Stimulated activated CD8-positive, alpha-beta memory T cell treated with anti-CD3 and anti-CD28 coated beads, Interleukin-4, amount 100 ng/mL, for 4 hours (primary cell): ENCODE measurements at regions not wholly inside any gene's neighbourhood (a gene's known extent, or its start where the extent isn't known, plus 50 kb on each side); places are given as distances from the start of the nearest gene placed in this dataset.

Source experiments
- DNase-seq, 2 donors: peaks; one replicate each; pipeline ENCODE4 v3.0.0-alpha.2; 2020; ENCODE audit warnings: low read depth in 2 of 2, low spot score in 1 of 2

DNA sequence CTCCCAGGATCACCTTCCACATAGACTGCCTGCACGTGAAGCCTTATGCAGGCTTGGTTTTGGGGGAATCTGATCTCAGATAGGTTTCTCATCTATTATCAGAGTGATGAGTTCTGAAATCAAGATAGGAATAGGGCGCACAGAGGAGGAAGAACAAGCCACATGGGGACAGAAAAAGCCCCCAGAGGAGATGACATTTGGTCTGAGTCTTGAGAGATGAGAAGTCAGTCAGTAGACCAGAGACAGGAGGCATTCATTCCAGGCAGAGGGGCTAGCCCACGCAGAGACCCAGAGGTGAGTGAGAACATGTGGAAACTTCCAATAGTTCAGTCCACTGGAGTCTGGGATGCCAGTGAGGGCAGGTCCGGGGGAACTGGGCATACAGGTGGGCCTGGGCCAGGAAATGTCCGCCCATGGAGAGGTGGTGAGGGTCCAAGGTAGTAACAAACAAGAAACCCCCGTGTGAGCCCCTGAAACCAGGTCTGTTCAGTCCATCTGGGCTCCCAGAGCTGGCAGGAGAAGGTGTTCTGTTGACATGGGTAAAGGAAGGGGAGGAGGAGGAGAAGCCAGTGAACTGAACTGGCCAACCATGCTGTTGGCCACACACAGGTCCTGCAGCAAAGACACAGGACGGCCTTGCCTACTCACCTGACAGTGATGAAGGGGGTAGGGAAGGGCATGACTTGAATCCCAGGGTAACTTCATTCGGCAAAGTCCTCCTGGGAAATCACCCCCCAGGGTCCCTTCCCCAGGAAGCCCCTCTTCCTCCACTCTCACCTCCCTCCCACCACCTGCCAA lies 69.3 kb upstream of the SMNDC1 start:
- DNase-seq, result no peak

DNA sequence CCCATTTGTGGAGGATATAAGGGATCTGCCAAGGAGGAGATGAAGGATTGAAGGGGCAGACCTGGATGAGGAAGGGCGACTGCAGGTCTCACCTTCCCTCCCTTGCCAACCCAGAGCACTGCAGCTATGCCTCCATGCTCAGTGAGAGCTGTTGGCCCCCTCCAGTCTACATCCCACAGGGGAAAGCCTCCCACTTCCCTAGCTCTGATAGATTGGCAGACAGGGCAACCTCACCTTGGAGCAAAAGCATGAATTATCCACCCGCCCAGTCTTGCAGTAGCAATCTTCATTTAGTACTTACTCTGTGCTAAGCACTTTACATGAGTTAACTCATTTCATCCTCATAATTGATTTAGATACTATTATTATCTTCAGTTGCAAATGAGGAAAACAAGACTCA lies 70.4 kb upstream of the SMNDC1 start:
- DNase-seq, result no peak

DNA sequence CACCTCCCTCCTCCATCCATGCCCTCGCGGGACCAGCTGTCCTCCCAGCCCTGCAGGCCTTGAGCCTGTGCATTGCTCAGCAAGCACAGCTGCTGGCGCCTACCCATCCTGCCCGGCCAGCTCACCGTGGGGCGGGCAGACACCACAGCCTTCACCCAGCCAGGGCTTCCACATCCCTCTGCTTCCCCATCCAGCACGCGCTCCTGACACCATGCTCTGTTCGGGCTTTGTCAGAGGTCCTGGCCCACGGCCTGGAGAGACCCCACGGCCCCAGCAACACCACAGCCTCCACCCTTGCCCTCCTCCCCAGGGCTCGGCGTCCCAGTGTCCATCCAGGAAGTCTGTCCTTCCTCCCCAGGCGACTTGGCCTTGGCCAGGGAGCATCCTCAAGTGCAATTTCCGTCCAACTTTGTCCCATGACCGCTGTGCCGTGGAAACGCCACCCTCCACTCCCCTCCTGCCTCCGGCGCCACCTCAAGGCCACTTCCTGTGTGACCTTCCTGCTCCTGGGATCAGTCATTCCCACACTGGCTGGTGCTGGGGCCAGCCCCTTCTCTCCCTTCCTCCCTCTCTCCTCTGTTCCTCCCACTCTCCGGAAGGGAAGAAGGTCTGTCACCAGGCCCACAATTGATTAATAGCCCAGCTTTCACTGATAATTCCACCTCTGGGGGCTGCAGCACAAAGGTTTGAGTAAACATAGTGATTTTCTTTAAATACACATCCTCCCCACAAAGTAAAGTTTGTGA lies 71.5 kb upstream of the SMNDC1 start:
- no peak for DNase-seq

DNA sequence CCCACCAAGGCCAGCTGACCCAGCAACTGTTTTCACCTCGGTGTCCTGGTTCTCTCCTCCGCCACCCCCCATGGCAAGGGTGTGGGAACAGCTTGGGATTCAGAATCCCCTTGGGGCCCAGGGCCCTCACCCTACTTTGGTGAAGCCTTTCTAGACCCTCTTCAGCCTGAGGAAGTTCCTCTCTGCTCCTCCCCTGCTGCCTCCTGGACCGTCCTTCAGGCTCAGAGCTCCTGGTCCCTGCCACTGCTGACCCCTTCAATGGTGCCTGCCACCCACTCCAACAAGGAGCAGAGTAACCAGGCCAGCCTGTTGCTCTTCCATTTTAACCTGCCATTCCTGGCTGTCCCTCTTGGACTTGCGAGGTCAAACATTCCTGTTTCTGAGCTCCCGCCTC lies 72.0 kb upstream of the SMNDC1 start:
- no peak for DNase-seq

DNA sequence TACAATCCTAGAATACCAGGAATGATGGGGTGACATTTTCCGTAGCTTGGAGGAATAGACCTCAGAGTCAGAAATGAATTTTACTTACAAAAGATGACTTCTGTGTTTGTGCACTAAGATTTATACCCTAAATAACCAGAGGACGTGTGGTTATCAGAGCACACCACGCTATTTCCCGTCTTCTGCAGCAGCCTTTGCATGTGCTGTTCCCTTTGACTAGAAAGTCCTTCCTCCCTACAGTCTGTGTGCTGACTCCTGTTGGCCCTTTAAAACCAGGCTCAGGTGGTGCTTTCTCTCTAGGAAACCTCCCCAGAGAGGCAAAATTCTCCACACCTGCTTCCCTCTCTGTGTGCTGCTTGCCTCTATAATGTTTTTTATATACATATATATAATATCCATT lies 73.3 kb upstream of the SMNDC1 start:
- no peak for DNase-seq

DNA sequence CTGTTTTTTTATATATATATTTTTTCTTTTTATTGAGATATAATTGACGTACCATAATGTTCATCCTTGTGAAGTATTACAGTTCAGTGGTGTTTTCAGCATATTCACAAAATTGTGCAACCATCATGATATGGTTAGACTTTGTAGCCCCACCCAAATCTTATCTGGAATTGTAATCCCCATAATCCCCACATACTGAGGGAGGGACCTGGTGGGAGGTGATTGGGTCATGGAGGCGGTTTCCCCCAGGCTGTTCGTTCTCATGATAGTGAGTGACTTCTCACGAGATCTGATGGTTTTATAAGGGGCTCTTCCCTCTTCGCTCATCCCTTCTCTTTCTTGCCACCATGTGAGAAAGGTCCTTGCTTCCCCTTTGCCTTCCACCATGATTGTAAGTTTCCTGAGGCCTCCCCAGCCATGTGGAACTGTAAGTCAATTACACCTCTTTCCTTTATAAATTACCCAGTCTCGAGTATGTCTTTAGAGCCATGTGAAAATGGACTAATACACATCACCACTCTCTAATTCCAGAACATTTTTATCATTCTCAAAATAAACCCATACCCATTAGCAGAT lies 73.9 kb upstream of the SMNDC1 start:
- DNase-seq, result no peak

DNA sequence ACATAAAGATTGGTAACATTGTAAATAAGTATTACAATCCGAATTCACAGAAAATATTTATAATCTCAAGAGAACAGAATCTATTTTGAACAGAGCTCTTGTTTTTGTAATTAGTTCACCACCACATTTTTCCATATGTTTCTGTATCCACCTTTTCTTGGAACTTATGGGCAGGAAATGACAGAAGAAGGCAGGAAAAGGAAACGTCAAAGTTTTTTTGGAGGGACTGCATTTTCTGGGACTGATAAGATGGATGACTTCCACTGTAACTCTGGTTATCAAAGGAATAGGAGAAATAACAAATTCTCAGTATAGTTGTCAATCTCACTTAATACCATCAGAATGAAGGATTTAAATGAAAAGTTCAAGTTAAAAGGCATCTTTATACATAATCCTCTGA lies 75.1 kb upstream of the SMNDC1 start:
- DNase-seq, result no peak

DNA sequence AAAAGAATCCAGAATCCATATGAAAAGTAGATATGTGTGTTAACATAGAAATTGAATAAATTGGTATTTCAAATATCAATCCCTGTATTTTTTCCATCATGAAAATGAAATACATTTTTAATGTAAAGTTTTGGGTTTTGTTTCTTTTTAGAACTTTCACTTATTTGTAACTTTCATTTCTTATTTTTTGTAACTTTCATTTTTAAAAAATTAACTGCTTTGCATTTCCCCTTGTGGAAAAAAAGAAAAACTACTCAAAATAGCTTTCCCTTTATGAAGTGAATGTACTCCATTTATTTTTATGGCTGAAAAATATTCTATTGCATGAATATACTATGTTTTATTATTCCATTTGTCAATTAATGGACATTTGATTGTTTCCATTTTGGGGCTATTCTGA lies 75.6 kb upstream of the SMNDC1 start:
- no peak for DNase-seq

DNA sequence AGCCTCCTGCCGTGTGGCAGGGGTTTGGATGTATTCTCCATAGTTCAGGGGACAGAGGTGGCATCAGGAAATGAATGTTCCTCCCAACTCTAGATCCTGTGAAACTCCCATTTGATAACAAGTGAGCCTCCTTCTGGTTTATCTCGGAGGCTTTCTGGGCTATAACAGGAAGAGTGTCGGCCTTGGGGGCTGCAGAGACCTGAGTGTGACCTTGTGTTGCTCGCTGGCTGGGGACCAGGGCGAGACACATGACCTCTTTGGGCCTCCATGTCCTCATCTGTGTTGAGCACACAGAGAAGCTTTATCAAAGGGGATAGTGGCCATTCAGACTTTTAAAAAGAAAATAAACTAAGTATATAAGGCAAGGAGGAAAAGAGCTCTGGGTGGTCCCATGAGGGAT lies 78.0 kb upstream of the SMNDC1 start:
- DNase-seq, result no peak

DNA sequence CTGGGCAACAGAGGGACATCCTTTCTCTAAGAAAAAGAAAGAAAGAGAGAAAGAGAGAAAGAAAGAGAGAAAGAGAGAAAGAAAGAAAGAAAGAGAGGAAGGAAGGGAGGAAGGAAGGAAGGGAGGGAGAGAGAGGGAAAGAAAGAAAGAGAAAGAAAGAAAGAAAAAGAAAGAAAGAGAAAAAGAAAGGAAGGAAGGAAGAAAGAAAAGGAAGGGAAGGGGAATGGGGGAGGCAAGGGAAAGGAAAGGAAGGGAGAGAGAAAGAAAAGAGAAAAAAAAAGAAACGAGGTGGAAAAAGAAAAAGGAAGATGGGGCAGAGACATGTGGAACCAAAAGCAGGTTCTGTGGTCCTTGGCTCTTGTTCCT lies 82.9 kb upstream of the SMNDC1 start:
- no peak for DNase-seq

DNA sequence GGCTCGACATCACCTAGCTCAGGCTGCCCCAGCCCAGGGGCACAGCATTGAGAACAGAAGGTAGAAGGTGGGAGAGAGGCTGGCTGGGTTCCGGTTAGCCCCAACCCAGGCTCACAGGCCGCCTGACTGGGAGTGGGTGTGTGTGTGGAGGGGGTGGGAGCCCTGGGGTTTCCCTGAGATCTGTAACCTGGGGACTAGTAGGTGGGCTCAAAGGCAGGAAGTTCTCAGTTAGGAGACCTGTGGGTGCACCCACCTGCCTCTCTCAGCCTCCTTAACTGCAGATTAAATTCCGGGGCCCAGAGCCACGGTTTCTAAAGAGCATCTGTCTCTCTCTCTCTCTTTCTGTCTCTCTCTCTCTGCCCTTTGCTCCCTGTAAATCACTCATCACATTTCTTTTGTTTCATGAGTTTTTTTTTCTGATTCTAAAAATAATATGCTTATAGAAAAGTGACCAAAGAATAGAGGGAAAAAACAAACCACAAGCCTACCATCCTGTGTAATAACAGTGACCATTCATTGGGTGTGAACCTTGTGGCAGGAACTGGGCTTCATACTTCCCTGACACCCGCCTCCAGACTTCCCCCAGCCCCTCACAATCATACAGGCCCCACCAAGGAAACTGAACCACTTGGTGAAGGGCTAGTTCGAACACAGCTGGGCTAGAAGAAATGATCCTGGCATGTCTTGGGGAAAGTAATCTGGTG lies 83.4 kb upstream of the SMNDC1 start:
- DNase-seq, result peak; percentile 59 to 75

DNA sequence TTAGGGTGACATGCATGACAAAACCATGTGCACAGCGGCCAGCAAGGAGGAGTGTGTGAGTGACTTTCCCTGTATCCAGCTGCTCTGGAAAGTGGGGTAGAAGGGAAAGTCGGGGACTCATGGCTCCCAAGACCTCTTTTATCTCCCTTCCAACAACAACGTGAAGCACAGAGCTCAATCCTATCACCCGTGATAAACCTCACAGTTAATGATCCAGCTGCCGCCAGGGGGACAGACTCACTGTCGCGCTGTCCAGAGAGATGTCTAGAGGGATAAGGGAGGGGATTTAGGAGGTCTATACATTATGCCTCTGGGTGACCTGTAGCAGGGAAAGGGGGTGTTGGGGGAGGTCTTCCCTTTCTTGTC lies 84.0 kb upstream of the SMNDC1 start:
- no peak for DNase-seq

DNA sequence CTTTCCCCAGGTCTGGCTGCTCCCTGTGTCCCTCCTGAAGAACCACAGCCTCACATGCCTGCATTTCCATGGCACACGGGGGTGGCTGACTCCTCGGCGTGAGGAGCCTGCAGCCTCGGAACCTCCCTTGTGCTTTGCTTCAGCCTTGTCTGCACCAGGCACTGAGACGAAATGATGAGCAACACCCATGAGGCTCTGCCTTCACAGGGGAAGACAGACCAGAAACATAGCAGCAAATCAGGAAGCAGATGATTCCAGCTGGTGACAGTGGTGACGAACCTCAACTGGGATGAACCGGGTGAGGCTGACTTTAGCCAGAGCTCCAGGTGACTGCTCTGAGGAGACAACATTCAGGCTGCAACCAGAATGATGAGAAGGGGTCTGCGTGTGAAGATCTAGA lies 84.5 kb upstream of the SMNDC1 start:
- no peak for DNase-seq

DNA sequence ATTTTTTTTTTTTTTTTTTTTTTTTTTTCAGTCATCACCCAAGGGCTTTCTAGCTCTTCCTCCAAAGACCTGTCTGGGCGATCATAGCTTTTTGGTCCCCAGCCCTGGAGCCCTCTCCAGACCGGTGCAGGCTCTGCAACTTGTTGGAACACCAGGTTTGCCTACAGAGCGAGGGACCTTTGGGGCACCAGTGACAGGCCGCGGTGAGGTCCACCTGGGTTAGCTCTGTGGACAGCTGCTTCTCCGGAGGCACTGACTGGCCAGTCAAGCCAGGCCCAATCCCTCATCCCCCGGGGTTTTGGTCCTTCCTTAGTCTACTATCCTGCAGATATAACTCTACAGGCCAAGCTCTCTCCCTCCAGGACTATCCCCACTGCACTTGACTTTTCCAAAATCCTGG lies 86.8 kb upstream of the SMNDC1 start:
- DNase-seq, result no peak

DNA sequence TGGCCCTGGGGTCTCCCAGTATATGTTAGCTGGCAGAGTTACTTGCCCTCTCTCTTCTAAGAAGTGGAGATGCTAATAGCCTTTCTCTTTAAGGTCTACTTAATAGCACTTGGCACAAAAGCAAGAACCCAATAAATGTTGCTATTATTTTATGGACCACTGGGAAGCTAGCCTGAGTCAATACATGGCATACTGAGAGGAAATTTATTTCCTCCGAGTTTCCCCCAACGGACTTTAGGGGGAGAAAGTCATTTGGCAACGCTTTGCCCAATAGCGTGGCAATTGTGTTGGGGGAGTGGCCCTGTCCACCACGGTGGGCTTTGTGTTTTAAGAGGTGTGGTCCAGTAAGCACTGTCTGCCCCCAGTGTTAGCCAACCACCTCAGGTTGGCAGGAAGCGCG lies 87.4 kb upstream of the SMNDC1 start:
- DNase-seq, result no peak

DNA sequence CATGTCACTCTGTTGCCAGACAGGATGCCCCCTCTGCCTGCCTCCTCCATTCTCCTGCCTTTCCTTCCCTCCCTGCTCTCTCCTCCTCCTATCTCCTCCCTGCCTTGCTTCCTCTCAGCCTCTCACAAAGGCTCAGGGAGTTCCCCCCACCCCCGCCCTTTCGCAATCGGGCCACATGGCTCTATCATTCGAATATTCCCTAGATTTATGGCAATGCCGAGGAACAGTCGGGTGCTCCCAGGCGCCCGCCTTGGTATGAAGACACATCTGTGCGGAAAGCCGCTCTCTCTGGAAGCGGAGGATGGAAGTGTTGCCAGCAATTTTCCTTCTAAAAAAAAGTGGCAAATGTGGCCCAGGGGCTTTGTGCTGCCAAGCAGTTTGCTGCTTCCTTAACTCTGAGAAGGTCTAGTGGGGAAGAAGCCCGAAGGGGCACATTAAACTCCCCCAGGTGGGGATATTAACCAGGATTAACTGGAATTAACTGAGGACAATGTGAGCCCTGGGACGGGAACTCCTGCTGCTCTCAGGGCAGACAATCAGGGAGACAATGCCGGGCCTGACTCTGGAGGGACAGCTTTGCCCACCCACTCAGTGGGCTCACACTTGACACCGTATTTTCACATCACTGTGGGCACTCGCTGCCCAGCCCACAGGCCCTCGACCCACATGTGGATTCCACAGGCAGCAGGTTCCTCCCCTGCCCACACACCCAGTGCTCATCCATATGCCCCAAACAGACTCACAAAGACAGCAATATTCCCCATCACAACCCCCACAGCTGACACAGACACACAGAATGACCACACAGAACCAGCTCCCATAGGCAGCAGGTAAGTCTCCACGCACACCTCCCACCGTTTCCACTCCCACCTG lies 88.4 kb upstream of the SMNDC1 start:
- DNase-seq, result no peak

DNA sequence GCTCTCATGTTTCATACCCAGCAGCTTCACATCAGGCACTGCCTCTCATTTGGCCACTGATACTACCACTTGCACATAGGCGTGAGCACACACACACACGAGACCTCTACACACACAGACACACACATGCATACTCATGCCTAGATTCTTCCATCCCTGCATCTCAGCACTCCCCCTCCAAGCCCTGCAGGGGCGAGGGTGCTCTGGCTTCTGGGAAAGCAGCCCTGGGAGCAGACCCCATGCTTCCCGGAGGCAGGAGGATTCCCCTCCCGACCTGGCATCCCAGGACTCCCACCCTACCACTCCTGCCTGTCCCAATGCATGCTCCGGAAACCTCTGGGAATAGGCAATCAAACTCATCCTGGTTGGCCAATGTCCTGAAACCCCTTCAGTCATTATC lies 89.1 kb upstream of the SMNDC1 start:
- DNase-seq, result no peak

DNA sequence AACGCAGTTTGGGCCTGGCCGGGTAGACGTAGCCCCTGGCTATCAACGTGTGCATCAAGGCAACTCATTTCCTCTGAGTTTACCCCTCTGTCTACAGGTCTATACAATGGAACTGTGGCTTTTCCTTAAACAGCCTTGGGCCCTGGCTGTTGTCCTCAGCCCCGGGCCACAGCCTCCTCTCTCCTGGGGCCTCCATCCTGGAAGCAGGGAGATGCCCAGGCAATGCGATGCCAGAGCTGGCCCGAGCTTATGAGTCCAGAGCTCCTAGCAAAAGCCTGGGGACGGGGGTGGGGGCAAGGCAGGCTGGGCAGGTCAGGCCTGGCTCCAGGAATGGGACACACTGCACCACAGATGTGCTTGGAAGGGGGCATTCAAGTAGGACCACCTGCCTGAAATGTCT lies 89.6 kb upstream of the SMNDC1 start:
- no peak for DNase-seq

DNA sequence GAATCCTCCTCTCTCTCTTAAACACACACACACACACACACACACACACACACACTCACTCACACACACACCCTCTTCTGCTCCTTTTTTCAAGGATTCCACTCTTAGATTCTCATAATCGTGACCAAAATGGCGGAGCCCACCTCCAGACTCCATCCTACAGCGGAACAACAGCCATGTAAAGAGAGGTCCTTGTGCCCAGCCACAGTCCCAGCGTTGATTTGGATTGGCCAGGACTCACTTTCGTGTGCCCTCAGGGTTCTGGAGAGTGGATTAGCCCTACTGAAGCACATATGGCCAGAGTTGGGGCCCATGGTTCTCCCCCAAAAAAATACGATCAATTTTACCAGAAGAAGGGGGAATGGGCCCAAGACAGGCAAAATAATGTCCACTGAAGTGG lies 90.2 kb upstream of the SMNDC1 start:
- DNase-seq, result no peak

DNA sequence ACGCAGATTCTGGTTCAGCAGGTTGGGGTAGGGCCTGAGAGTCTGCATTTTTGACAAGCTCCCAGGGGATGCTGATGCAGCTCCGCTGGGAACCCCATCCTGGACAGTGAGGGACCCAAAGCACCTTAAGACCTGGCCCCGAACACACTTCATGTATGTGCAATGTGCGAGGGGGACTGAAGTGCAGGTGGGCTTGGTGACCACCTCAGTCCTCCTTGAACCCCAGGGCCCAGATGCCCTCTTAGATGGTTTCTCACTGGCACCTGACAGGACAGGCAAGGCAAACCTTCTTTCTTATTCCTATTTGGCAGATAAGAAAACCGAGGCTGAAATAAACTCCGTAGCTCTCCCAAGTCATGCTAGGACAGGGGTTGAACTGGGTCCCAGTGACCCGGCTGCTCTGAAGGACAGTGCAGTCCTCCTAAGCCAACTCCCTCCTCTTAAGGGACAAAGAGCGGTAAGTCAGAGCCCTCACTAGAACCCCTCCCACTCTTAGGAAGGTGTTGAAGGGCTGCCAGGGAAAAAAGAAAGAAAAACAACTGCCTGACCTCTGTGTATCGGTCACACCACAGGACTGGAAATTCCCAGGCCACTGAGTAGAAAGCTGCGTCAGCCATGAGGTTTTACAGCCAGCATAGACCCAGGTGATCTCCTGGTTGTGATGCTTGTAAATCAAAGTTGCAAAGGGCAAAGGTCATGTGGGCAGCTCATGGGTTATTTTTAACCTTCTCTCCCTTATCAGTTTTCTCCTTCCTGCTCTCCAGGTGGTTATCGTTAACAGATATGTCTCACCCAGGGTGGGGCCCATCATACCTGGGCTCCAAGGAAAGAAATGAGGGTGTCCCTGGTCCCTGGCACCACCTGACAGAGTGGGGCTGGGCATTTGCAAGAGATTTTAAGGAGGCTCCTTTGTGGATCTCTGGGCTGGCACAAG lies 90.9 kb upstream of the SMNDC1 start:
- DNase-seq, result no peak
